OCI-LY7 (cell line): ENCODE measurements at regions not wholly inside any gene's neighbourhood (a gene's known extent, or its start where the extent isn't known, plus 50 kb on each side); places are given as distances from the start of the nearest gene placed in this dataset.

Source experiments
- BruUV-seq: library from RNA; stranded (reverse); fragments of 400-500 nt; replicated peaks from 2 replicates; lab custom pipeline; 2021; lab: Mats Ljungman, UMichigan
- CTCF ChIA-PET: fragments of 300-600 bp; sonication (Branson Sonifier 250); formaldehyde crosslinking; loops from one replicate; lab custom pipeline; 2022; ENCODE audit warnings: antibody characterized with exemption; ENCODE audit not compliant: unreplicated experiment; lab: Charles Lee
- POLR2A ChIA-PET: fragments of 300-600 bp; sonication (Branson Sonifier 250); formaldehyde crosslinking; loops from one replicate; lab custom pipeline; 2022; ENCODE audit warnings: antibody characterized with exemption; lab: Charles Lee
- DNase-seq: peaks from one replicate; pipeline ENCODE4 v3.0.0-alpha.2; 2015; ENCODE audit warnings: low spot score
- H2AFZ ChIP-seq: fragments of 200-600 bp; sonication (generic), shearing (Covaris generic); 2 replicates; pipeline ENCODE4 v1.6.1; 2014; ENCODE audit warnings: mild to moderate bottlenecking, antibody characterized with exemption, low read length, moderate library complexity
- H3K27ac ChIP-seq: fragments of 200-600 bp; sonication (generic); 2 replicates; pipeline ENCODE4 v1.5.1; 2014; ENCODE audit warnings: mixed run types, low read depth, mild to moderate bottlenecking, moderate library complexity, low read length, inconsistent platforms; ENCODE audit not compliant: poor library complexity, severe bottlenecking
- H3K36me3 ChIP-seq: fragments of 200-600 bp; sonication (generic); 2 replicates; pipeline ENCODE4 v1.6.1; 2014; ENCODE audit warnings: mild to moderate bottlenecking, antibody characterized with exemption, low read length, moderate library complexity, mixed read lengths; ENCODE audit not compliant: insufficient read depth
- H3K4me1 ChIP-seq: fragments of 200-600 bp; sonication (generic); 2 replicates; pipeline ENCODE4 v1.5.1; 2014; ENCODE audit warnings: mild to moderate bottlenecking, low read length; ENCODE audit not compliant: insufficient read depth, poor library complexity, severe bottlenecking
- H3K4me2 ChIP-seq: fragments of 200-600 bp; sonication (generic); 2 replicates; pipeline ENCODE4 v1.6.1; 2014; ENCODE audit warnings: mild to moderate bottlenecking, low read length
- H3K4me3 ChIP-seq: fragments of 200-600 bp; sonication (generic); 2 replicates; pipeline ENCODE4 v1.5.1; 2014; ENCODE audit warnings: mild to moderate bottlenecking, low read depth, low read length; ENCODE audit not compliant: poor library complexity, severe bottlenecking
- H3K79me2 ChIP-seq: fragments of 200-600 bp; sonication (generic); 2 replicates; pipeline ENCODE4 v1.6.1; 2016; ENCODE audit warnings: low read depth, mild to moderate bottlenecking, low read length, moderate library complexity, mixed read lengths; ENCODE audit not compliant: insufficient read depth
- H3K9me2 ChIP-seq: fragments of 200-600 bp; sonication (generic); 2 replicates; pipeline ENCODE4 v1.6.1; 2016; ENCODE audit warnings: mild to moderate bottlenecking, low read length, mixed read lengths; ENCODE audit not compliant: insufficient read depth
- H3K9me3 ChIP-seq: fragments of 200-600 bp; sonication (generic); 2 replicates; pipeline ENCODE4 v1.6.1; 2014; ENCODE audit warnings: mild to moderate bottlenecking, mixed run types, low read length, mixed read lengths
- H4K20me1 ChIP-seq: fragments of 200-600 bp; sonication (generic); 2 replicates; pipeline ENCODE4 v1.6.1; 2014; ENCODE audit warnings: mild to moderate bottlenecking, antibody characterized with exemption, low read length, moderate library complexity, mixed read lengths; ENCODE audit not compliant: insufficient read depth
- CTCF ChIP-seq: fragments of 200-600 bp; sonication (generic); conservative IDR thresholded peaks from 2 replicates; pipeline ENCODE4 v1.5.1; 2014; ENCODE audit warnings: mild to moderate bottlenecking, antibody characterized with exemption, low read length, moderate library complexity, mixed read lengths
- EZH2phosphoT487 ChIP-seq: fragments of 200-600 bp; sonication (generic); IDR thresholded peaks from 2 replicates; pipeline ENCODE4 v1.6.1; 2018; ENCODE audit warnings: low read depth, borderline replicate concordance, mild to moderate bottlenecking, mixed run types, antibody characterized with exemption, low read length, moderate library complexity, mixed read lengths
- intact Hi-C: fragments of 100-400 bp; cut with micrococcal nuclease; formaldehyde crosslinking; loops from one replicate; pipeline ENCODE4 v1.10.0; 2022; ENCODE audit not compliant: unreplicated experiment

GRCh38 chr15:88748651-88749050, 54.6 kb upstream of the ACAN start:
- POLR2A ChIA-PET = no interaction called here
- no peak overlapping the region for H3K4me3 ChIP-seq
- no peaks in the 10 kb centered on the region for H3K36me3 ChIP-seq
- CTCF ChIA-PET = no interaction called here
- no peak overlapping the region for H2AFZ ChIP-seq
- DNase-seq = no peak
- H3K79me2 ChIP-seq = no peaks in the 10 kb centered on the region
- no peak for TF ChIP-seq CTCF
- TF ChIP-seq EZH2phosphoT487 = no peak
- no peaks in the 10 kb centered on the region for H3K4me1 ChIP-seq
- no peaks in the 10 kb centered on the region for H3K9me2 ChIP-seq
- no peak overlapping the region for H3K4me2 ChIP-seq
- H3K9me3 ChIP-seq = no peaks in the 10 kb centered on the region
- H3K27ac ChIP-seq = no peak overlapping the region
- intact Hi-C loops = no loop called here
- BruUV-seq = no TSS peak
- no peaks in the 10 kb centered on the region for H4K20me1 ChIP-seq

- no peak overlapping the region for H3K27ac ChIP-seq
- no peaks in the 10 kb centered on the region for H3K9me2 ChIP-seq
- BruUV-seq = no TSS peak
- TF ChIP-seq EZH2phosphoT487 (no peak), CTCF (no peak)
- no peaks in the 10 kb centered on the region for H4K20me1 ChIP-seq
- no peaks in the 10 kb centered on the region for H3K79me2 ChIP-seq
- DNase-seq = no peak
- intact Hi-C loops = no loop called here
- no peaks in the 10 kb centered on the region for H3K36me3 ChIP-seq
- H3K4me2 ChIP-seq = no peak overlapping the region
- H3K4me3 ChIP-seq = no peak overlapping the region
- CTCF ChIA-PET = no interaction called here
- POLR2A ChIA-PET = no interaction called here
- no peaks in the 10 kb centered on the region for H3K9me3 ChIP-seq
- H3K4me1 ChIP-seq = no peaks in the 10 kb centered on the region
- no peak overlapping the region for H2AFZ ChIP-seq
Measured at GRCh38 chr15:88749699-88750098, 53.5 kb upstream of the ACAN start.

DNA sequence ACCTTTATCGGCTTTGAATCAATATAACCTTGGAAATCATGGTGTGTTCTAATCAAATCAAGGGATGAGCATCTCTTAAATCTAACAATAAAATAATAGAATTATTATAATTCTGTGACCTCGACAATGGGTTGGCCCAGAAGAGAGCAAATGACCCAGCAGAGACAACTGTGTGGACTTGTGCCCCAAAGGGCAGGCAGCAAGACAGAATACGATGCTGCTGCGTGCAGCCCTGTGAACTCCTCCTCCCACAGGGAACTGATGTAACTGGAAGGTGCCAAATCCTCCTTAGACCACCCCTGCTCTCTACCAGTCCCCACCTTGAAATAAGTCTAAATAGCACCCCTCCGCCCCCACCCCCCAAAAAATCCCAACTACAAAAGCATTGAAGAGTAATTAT, 50.7 kb upstream of the ACAN start:
- no peak for TF ChIP-seq CTCF
- no peak for TF ChIP-seq EZH2phosphoT487
- Histone ChIP-seq H3K4me1 (no peaks in the 10 kb centered on the region), H3K36me3 (no peaks in the 10 kb centered on the region), H3K4me2 (no peak overlapping the region), H3K4me3 (no peak overlapping the region), H3K9me3 (no peaks in the 10 kb centered on the region), H4K20me1 (no peaks in the 10 kb centered on the region), H3K27ac (no peak overlapping the region), H3K9me2 (no peaks in the 10 kb centered on the region), H2AFZ (no peak overlapping the region), H3K79me2 (no peaks in the 10 kb centered on the region)
- BruUV-seq = no TSS peak
- DNase-seq = no peak
- ChIA-PET POLR2A (no interaction called here), CTCF (no interaction called here)
- intact Hi-C loops = no loop called here
